GM23338 (cell line): ENCODE measurements at regions not wholly inside any gene's neighbourhood (a gene's known extent, or its start where the extent isn't known, plus 50 kb on each side); places are given as distances from the start of the nearest gene placed in this dataset.

ENCODE experiments used
- ATAC-seq: fragments of 200-7000 bp; cut with Tn5 transposase; 3 replicates; pipeline ENCODE4 v1.9.1; 2020
- DNase-seq: peaks from one replicate; pipeline ENCODE4 v3.0.0-alpha.2; 2015; ENCODE audit warnings: low spot score
- H2AFZ ChIP-seq: fragments of 200-600 bp; sonication (generic); 2 replicates; pipeline ENCODE4 v1.8.0; 2016; ENCODE audit warnings: antibody characterized with exemption, mild to moderate bottlenecking, moderate library complexity
- H3F3A ChIP-seq: fragments of 200-600 bp; sonication (generic); replicated peaks from 2 replicates; pipeline ENCODE4 v1.8.0; 2017; ENCODE audit warnings: antibody characterized with exemption, mixed run types, low read depth
- H3K27ac ChIP-seq: fragments of 200-600 bp; sonication (generic); 2 replicates; pipeline ENCODE4 v1.6.1; 2016; ENCODE audit warnings: low read depth
- H3K27me3 ChIP-seq: fragments of 200-600 bp; sonication (generic); 2 replicates; pipeline ENCODE4 v1.8.0; 2016; ENCODE audit warnings: mild to moderate bottlenecking, mixed run types, moderate library complexity; ENCODE audit not compliant: insufficient read depth
- H3K36me3 ChIP-seq: fragments of 200-600 bp; sonication (generic); 2 replicates; pipeline ENCODE4 v1.8.0; 2016; ENCODE audit warnings: mild to moderate bottlenecking; ENCODE audit not compliant: insufficient read depth
- H3K4me1 ChIP-seq: fragments of 200-600 bp; sonication (generic); 2 replicates; pipeline ENCODE4 v1.8.0; 2016; ENCODE audit warnings: mild to moderate bottlenecking, moderate library complexity; ENCODE audit not compliant: insufficient read depth
- H3K4me2 ChIP-seq: fragments of 200-600 bp; sonication (generic); 2 replicates; pipeline ENCODE4 v1.7.1; 2017; ENCODE audit warnings: mixed run types
- H3K4me3 ChIP-seq: fragments of 200-600 bp; sonication (generic); 2 replicates; pipeline ENCODE4 v1.6.1; 2016; ENCODE audit warnings: mixed run types
- H3K79me2 ChIP-seq: fragments of 200-600 bp; sonication (generic); replicated peaks from 2 replicates; pipeline ENCODE4 v1.8.0; 2017; ENCODE audit warnings: mild to moderate bottlenecking; ENCODE audit not compliant: insufficient read depth
- H3K9me2 ChIP-seq: fragments of 200-600 bp; sonication (generic); 2 replicates; pipeline ENCODE4 v1.8.0; 2017; ENCODE audit not compliant: insufficient read depth
- H4K20me1 ChIP-seq: fragments of 200-600 bp; sonication (generic); replicated peaks from 2 replicates; pipeline ENCODE4 v1.8.0; 2017; ENCODE audit warnings: mild to moderate bottlenecking; ENCODE audit not compliant: insufficient read depth
- H3K27ac Mint-ChIP-seq: 2 replicates; pipeline ENCODE4 v1.8.0; 2020; ENCODE audit warnings: inconsistent platforms, mild to moderate bottlenecking, moderate library complexity, mixed read lengths
- H3K27me3 Mint-ChIP-seq: 3 replicates; pipeline ENCODE4 v1.8.0; 2022; ENCODE audit warnings: low read depth, mild to moderate bottlenecking, moderate library complexity, mixed read lengths, inconsistent platforms; ENCODE audit not compliant: insufficient read depth, poor library complexity
- H3K36me3 Mint-ChIP-seq: 3 replicates; pipeline ENCODE4 v1.8.0; 2021; ENCODE audit warnings: low read depth, mild to moderate bottlenecking, inconsistent platforms, moderate library complexity, mixed read lengths
- H3K4me1 Mint-ChIP-seq: 3 replicates; pipeline ENCODE4 v1.8.0; 2020; ENCODE audit warnings: mild to moderate bottlenecking, inconsistent platforms, mixed read lengths
- H3K4me3 Mint-ChIP-seq: 3 replicates; pipeline ENCODE4 v1.8.0; 2021; ENCODE audit warnings: moderate library complexity, mild to moderate bottlenecking, inconsistent platforms, mixed read lengths
- H3K9me3 Mint-ChIP-seq: 3 replicates; pipeline ENCODE4 v1.8.0; 2020; ENCODE audit warnings: moderate library complexity, mild to moderate bottlenecking, inconsistent platforms, mixed read lengths
- CREB1 ChIP-seq: fragments of 250-450 bp; sonication (Bioruptor Pico); IDR thresholded peaks from 2 replicates; pipeline ENCODE4 v1.5.0; 2020; ENCODE audit warnings: low read depth, mild to moderate bottlenecking, moderate library complexity
- CTCF ChIP-seq, 2 experiments: fragments of 200-600 bp in 1 of 2; sonication (generic) in 1 of 2; conservative IDR thresholded peaks; 2 replicates each; pipeline versions ENCODE4 v1.5.1 to v1.6.1; 2016 to 2017; ENCODE audit warnings: antibody characterized with exemption in 2 of 2, low read depth in 2 of 2, mild to moderate bottlenecking in 2 of 2, moderate library complexity in 1 of 2
- ETS1 ChIP-seq: IDR thresholded peaks from 2 replicates; pipeline ENCODE4 v1.6.1; 2016; ENCODE audit warnings: antibody characterized with exemption
- EZH2 ChIP-seq: fragments of 200-600 bp; sonication (generic); IDR thresholded peaks from one replicate; pipeline ENCODE4 v1.8.0; 2017; ENCODE audit warnings: antibody characterized with exemption, mild to moderate bottlenecking, low read depth; ENCODE audit not compliant: unreplicated experiment
- EZH2phosphoT487 ChIP-seq: fragments of 200-600 bp; sonication (generic); IDR thresholded peaks from one replicate; pipeline ENCODE4 v1.8.1; 2018; ENCODE audit warnings: antibody characterized with exemption; ENCODE audit not compliant: unreplicated experiment
- JUNB ChIP-seq: IDR thresholded peaks from one replicate; pipeline ENCODE4 v1.6.1; 2016; ENCODE audit warnings: antibody characterized with exemption; ENCODE audit not compliant: unreplicated experiment
- NANOG ChIP-seq: IDR thresholded peaks from 2 replicates; pipeline ENCODE4 v1.6.1; 2016; ENCODE audit warnings: antibody characterized with exemption, borderline replicate concordance
- POLR2AphosphoS5 ChIP-seq: IDR thresholded peaks from 2 replicates; pipeline ENCODE4 v1.6.1; 2016; ENCODE audit warnings: antibody characterized with exemption, low read depth
- REST ChIP-seq: IDR thresholded peaks from one replicate; pipeline ENCODE4 v1.6.1; 2018; ENCODE audit warnings: antibody characterized with exemption; ENCODE audit not compliant: unreplicated experiment
- STAT1 ChIP-seq: IDR thresholded peaks from one replicate; pipeline ENCODE4 v1.6.1; 2016; ENCODE audit warnings: antibody characterized with exemption; ENCODE audit not compliant: unreplicated experiment
- ZNF114 ChIP-seq: fragments of 250-450 bp; sonication (Bioruptor Pico); IDR thresholded peaks from 2 replicates; pipeline ENCODE4 v1.5.0; 2020; ENCODE audit warnings: mild to moderate bottlenecking, moderate library complexity
- ZNF331 ChIP-seq: fragments of 250-450 bp; sonication (Bioruptor Pico); IDR thresholded peaks from 2 replicates; pipeline ENCODE4 v1.5.0; 2020; ENCODE audit warnings: low read depth, mild to moderate bottlenecking, moderate library complexity

DNA sequence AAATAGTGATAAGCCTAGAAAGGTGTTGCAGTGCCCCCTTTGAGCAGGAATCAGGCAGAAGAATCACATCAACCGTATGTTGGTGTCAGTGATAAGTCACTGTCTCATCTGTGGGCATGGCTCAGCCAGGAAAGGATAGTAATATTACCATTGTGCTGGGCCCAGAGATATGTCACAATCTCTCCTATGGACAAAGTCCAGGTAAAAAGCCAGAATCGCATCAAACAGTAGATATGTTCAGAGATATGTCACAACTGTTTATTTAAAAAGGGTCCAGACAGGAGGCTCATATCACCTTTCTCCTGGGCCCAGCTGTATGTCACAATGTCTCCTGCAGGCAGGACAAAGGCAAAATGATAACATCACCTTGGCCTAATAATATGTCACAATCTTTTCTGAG is 241.4 kb downstream of the RPS4Y2 start:
- DNase-seq (no peak), ATAC-seq (no peak)
- Histone ChIP-seq H3K79me2 (no peaks in the 10 kb centered on the region), H3F3A (no peaks in the 10 kb centered on the region), H2AFZ (no peak overlapping the region), H3K27ac (no peak overlapping the region), H3K4me3 (no peak overlapping the region), H3K9me2 (no peaks in the 10 kb centered on the region), H3K4me2 (no peak overlapping the region), H4K20me1 (no peaks in the 10 kb centered on the region), H3K4me1 (no peaks in the 10 kb centered on the region), H3K36me3 (no peaks in the 10 kb centered on the region), H3K27me3 (no peaks in the 10 kb centered on the region)
- H3K27ac Mint-ChIP-seq: no peak overlapping the region
- H3K36me3 Mint-ChIP-seq: no peaks in the 10 kb centered on the region
- H3K9me3 Mint-ChIP-seq: peaks cover 87% of the 10 kb centered on the region
- TF ChIP-seq JUNB (no peak), ZNF114 (no peak), ETS1 (no peak), EZH2phosphoT487 (no peak), NANOG (no peak), CREB1 (no peak), ZNF331 (CRISPR knock-in tag) (no peak), REST (no peak), CTCF (conservative IDR thresholded peaks at IDR 0.05; ENCODE audit: low read depth in 2 of 2) (no peak)
- H3K4me1 Mint-ChIP-seq: no peaks in the 10 kb centered on the region
- H3K27me3 Mint-ChIP-seq: no peaks in the 10 kb centered on the region
- H3K4me3 Mint-ChIP-seq: no peak overlapping the region

GRCh38 chrY:20998016-20998415 is 242.1 kb downstream of the RPS4Y2 start:
- Histone ChIP-seq H3K36me3 (no peaks in the 10 kb centered on the region), H3K4me1 (no peaks in the 10 kb centered on the region), H3K27me3 (no peaks in the 10 kb centered on the region), H3K27ac (no peak overlapping the region), H3F3A (no peaks in the 10 kb centered on the region), H2AFZ (no peak overlapping the region), H3K4me2 (no peak overlapping the region), H3K79me2 (no peaks in the 10 kb centered on the region), H3K9me2 (no peaks in the 10 kb centered on the region), H3K4me3 (no peak overlapping the region), H4K20me1 (no peaks in the 10 kb centered on the region)
- H3K9me3 Mint-ChIP-seq: peaks cover 87% of the 10 kb centered on the region
- no peaks in the 10 kb centered on the region for H3K4me1 Mint-ChIP-seq
- H3K36me3 Mint-ChIP-seq: no peaks in the 10 kb centered on the region
- no peak for DNase-seq
- no peak for ATAC-seq
- no peaks in the 10 kb centered on the region for H3K27me3 Mint-ChIP-seq
- no peak overlapping the region for H3K4me3 Mint-ChIP-seq
- no peak overlapping the region for H3K27ac Mint-ChIP-seq
- no peak for TF ChIP-seq CTCF (conservative IDR thresholded peaks at IDR 0.05; ENCODE audit: low read depth in 2 of 2)
- TF ChIP-seq NANOG: no peak
- TF ChIP-seq ETS1: no peak
- TF ChIP-seq REST: no peak
- TF ChIP-seq POLR2AphosphoS5: no peak
- no peak for TF ChIP-seq EZH2
- no peak for TF ChIP-seq STAT1
